Left ventricle myocardium superior (tissue), 1 donor: ENCODE measurements at regions not wholly inside any gene's neighbourhood (a gene's known extent, or its start where the extent isn't known, plus 50 kb on each side); places are given as distances from the start of the nearest gene placed in this dataset.

Source experiments
- ATAC-seq: fragments of 200-7000 bp; cut with Tn5 transposase; one replicate; pipeline ENCODE4 v1.9.1; 2020; ENCODE audit warnings: mild to moderate bottlenecking, moderate library complexity
- DNase-seq: peaks from one replicate; pipeline ENCODE4 v3.0.0-alpha.2; 2020
- intact Hi-C: fragments of 100-400 bp; cut with micrococcal nuclease; formaldehyde crosslinking; loops from one replicate; pipeline ENCODE4 v1.11.0; 2022
- donor health status: DM: no; HTN: yes; CAD: no; lungs with severe emphysema.

- ATAC-seq (no peak), DNase-seq (no peak)
- intact Hi-C loops, result no loop called here
These were observed 1204.1 kb downstream of the MRPL39 start for GRCh38 chr21:24403221-24403620.

- DNase-seq (no peak), ATAC-seq (no peak)
- intact Hi-C loops, result no loop called here
These were observed 1211.9 kb downstream of the MRPL39 start for GRCh38 chr21:24395320-24395923.

GRCh38 chr21:24375201-24375600 is 1232.1 kb downstream of the MRPL39 start:
- intact Hi-C loops, result no loop called here
- DNase-seq (peak; percentile 19), ATAC-seq (no peak)

- DNase-seq, result no peak
- intact Hi-C loops, result no loop called here
- no peak for ATAC-seq
These were observed 1234.8 kb downstream of the MRPL39 start for GRCh38 chr21:24372506-24372905.

GRCh38 chr21:24369746-24370145 is 1237.5 kb downstream of the MRPL39 start:
- intact Hi-C loops, result no loop called here
- no peak for DNase-seq
- no peak for ATAC-seq

- intact Hi-C loops, result no loop called here
- DNase-seq (no peak), ATAC-seq (no peak)
These were observed 1238.0 kb downstream of the MRPL39 start for GRCh38 chr21:24369278-24369677.

- ATAC-seq (no peak), DNase-seq (no peak)
- intact Hi-C loops, result no loop called here
These were observed 1239.3 kb downstream of the MRPL39 start for GRCh38 chr21:24367936-24368335.

- DNase-seq (no peak), ATAC-seq (no peak)
- intact Hi-C loops, result no loop called here
These were observed 1253.8 kb downstream of the MRPL39 start for GRCh38 chr21:24353492-24353891.

- intact Hi-C loops, result no loop called here
- no peak for ATAC-seq
- no peak for DNase-seq
These were observed 1267.9 kb downstream of the MRPL39 start for GRCh38 chr21:24339406-24339805.

- ATAC-seq, result no peak
These were observed 1270.8 kb downstream of the MRPL39 start for GRCh38 chr21:24336491-24336890.

GRCh38 chr21:24323536-24323935 is 1283.7 kb downstream of the MRPL39 start:
- intact Hi-C loops, result no loop called here
- DNase-seq, result no peak
- ATAC-seq, result no peak

More at GRCh38 chr21:24336491-24336890, 1270.8 kb downstream of the MRPL39 start:
- no peak for DNase-seq
- intact Hi-C loops, result no loop called here

- intact Hi-C loops, result no loop called here
- ATAC-seq, result no peak
- no peak for DNase-seq
These were observed 1290.9 kb downstream of the MRPL39 start for GRCh38 chr21:24316277-24316922.

GRCh38 chr21:24310788-24311187 is 1296.5 kb downstream of the MRPL39 start:
- ATAC-seq (no peak), DNase-seq (no peak)
- intact Hi-C loops, result no loop called here

- intact Hi-C loops, result no loop called here
- ATAC-seq, result no peak
These were observed 1299.1 kb downstream of the MRPL39 start for GRCh38 chr21:24308183-24308582.

GRCh38 chr21:24302400-24302799 is 1304.9 kb downstream of the MRPL39 start:
- intact Hi-C loops, result no loop called here
- DNase-seq (no peak), ATAC-seq (no peak)

More at GRCh38 chr21:24308183-24308582, 1299.1 kb downstream of the MRPL39 start:
- no peak for DNase-seq

- no peak for ATAC-seq
- no peak for DNase-seq
- intact Hi-C loops, result no loop called here
These were observed 1309.2 kb downstream of the MRPL39 start for GRCh38 chr21:24298040-24298439.

- DNase-seq, result no peak
- intact Hi-C loops, result no loop called here
- no peak for ATAC-seq
These were observed 1313.1 kb downstream of the MRPL39 start for GRCh38 chr21:24294171-24294570.

GRCh38 chr21:24290151-24290833 is 1317.0 kb downstream of the MRPL39 start:
- DNase-seq (no peak), ATAC-seq (no peak)
- intact Hi-C loops, result no loop called here

GRCh38 chr21:24289539-24289938 is 1317.7 kb downstream of the MRPL39 start:
- no peak for DNase-seq

GRCh38 chr21:24280596-24280995 is 1326.7 kb downstream of the MRPL39 start:
- intact Hi-C loops, result no loop called here
- ATAC-seq (no peak), DNase-seq (no peak)

More at GRCh38 chr21:24289539-24289938, 1317.7 kb downstream of the MRPL39 start:
- intact Hi-C loops, result no loop called here
- no peak for ATAC-seq

- ATAC-seq (no peak), DNase-seq (no peak)
- intact Hi-C loops, result no loop called here
These were observed 1328.6 kb downstream of the MRPL39 start for GRCh38 chr21:24278711-24279110.
